ENCODE measurements at regions not wholly inside any gene's neighbourhood (a gene's known extent, or its start where the extent isn't known, plus 50 kb on each side); places are given as distances from the start of the nearest gene placed in this dataset.

DNA sequence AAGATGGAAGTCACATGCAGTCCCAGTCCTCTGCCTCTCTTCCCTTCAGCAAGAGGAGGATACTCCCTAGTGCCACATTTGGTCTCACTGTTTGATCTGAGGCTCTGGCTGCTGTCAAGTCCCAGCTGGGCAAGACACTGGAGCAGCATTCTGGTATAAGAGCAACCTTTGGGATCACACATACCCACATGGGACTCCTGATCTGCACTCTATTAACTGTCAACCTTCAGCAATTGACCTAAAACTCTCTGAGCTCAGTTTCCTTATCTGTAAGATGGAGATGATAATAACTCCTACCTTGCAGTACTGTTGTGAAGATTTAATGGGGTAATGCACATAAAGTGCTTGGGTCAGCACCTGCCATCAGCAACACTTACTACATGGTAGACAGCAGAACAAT, 437.9 kb downstream of the PIK3R1 start:
- TF ChIP-seq CTCF (IDR thresholded peaks at IDR 0.05) (no peak), TCF7L2 (IDR thresholded peaks at IDR 0.05; ENCODE audit: low read depth, low read length) (no peak)
